ENCODE measurements at regions not wholly inside any gene's neighbourhood (a gene's known extent, or its start where the extent isn't known, plus 50 kb on each side); places are given as distances from the start of the nearest gene placed in this dataset.

DNA sequence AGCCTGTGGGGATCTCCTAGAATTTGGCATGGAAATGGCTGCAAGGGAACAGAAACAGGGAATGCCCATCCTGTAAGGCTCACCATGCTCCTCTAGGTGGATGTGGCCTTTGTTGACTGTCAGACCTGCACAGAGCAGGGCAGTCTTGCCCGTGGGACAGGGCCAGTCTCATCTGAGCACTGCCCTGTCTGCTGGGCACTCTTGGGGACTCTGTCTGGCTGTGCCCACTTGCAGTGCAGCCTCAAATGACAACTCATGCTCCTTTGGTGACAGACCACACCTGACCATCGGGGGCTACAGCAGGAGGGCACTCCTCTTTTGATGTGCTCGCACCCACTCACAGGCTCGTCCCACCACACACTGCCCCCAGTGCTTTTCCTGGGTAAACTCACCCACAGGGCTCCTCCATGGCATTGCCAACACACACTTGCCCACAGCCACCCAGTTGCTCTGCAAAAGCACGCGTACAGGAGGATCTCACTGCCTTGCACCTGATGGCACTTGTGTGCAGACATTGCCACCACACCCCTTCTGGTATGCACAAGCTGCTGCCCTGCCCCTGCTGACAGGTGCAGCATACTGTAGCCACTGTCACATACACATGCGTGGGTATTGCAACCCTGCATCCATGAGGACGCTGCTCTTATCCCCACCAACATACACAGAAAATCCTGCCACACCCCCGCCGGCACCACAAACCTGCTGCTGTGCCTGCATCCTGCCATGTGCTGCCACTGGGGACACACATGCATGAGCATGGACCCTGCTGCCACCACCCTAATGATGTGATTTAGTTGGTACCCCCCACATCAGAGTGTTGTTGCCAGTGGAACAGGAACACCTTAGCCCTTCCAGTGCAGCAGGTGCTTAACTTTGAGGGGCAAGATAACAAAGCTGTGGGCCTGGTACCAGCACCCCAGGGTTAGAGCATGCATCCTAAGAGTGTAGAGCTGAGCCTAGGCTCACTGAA lies 100.1 kb upstream of the ARHGEF9 start:
- no peak for DNase-seq

DNA sequence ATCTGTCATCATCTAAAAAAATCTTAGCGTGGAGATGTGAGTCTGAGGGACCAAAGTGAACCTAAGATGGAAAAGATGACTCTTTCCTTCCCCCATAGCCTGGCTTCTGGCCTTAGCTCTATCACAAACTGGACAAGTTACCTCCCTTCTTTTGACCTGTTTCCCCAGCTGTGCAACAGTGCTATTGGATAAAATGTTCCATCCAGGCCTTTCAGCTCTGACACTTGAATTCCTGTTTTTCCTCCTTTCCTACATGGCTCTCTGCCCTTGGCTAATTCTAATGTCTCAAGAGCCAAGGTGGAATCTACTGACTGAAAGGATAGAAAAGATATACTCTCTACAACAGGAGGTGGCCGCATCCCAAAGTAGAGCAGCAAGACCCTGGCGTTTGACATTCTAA lies 84.5 kb upstream of the ARHGEF9 start:
- DNase-seq, result no peak

DNA sequence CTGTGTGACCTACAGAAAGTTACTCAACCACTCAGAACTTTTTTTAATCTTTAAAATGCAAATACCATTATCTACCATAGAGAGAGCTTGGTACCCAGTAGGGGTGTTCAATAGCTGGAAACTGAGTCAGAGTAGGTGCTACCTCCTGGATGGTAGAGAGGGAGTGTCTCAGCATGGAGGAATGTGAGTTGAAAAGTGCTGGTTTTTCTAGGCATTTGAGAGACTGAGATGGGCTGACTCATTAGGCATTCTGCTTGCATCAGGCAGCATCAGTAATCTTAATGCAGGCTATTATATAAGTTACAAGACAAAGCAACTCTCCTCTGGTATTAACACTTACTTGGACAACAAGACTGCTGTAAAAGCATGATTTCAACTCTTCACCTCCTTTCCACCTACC lies 70.9 kb upstream of the ARHGEF9 start:
- DNase-seq, result no peak

DNA sequence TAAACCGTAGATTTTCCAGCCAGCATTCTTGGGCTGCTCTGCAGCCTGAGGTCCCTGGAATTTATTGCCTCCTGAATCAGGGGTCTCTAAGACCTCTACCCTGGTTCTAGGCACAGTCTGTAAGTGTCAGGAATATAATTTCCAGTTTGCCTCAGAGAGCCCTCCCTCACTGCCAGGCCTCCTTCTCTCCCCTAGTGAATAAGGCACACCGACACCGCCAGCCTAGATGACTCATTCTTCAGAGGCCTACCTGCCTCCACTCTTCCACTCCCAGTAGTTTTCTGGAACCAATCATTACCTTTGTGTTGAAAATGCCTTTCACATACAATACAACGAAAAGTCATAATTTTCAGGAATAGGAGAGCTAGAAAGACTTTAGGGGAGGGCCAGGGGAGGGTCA lies 50.3 kb upstream of the ARHGEF9 start:
- DNase-seq, result no peak

Data from AML-193 (cell line).